ENCODE measurements at regions not wholly inside any gene's neighbourhood (a gene's known extent, or its start where the extent isn't known, plus 50 kb on each side); places are given as distances from the start of the nearest gene placed in this dataset.
"Not testable (repeated sequence)": the region's sequence is repeated elsewhere in the genome, so short reads cannot be mapped to it uniquely, and the experiment has no call there.

DNA sequence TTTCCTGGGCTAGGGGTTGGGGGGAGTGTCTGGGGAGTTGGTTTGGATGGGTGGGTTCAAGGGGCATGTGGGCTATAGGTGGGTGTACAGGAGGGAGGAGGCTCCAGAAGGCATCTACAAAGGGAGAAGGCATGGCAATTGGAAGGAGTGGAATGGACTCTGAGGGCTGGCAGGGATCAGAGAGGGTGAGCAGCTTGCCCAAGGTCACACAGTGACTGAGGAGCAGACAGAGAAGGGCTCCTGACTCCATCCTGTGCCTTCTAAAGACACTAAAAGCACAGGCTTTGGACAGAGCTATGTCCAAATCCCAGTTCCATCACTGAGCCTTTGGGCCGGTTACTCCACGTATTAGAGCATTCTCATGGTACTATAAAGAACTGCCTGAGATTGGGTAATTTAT lies 151.8 kb downstream of the PTPRU start:
- no peaks in the 10 kb centered on the region for H3K4me1 Mint-ChIP-seq
- Histone ChIP-seq H3K27ac (ENCODE audit: insufficient read depth, low read length, poor library complexity, severe bottlenecking) (no peak overlapping the region), H3K4me1 (ENCODE audit: control insufficient read depth, insufficient read depth, low read length, poor library complexity, severe bottlenecking) (no peaks in the 10 kb centered on the region), H3K27me3 (ENCODE audit: control insufficient read depth, insufficient read depth, low read length) (peaks cover 2% of the 10 kb centered on the region), H3K4me3 (ENCODE audit: low read depth, low read length) (no peak overlapping the region), H3K9me3 (ENCODE audit: control insufficient read depth in 2 of 2, low read length in 2 of 2) (no peaks in the 10 kb centered on the region), H3K36me3 (ENCODE audit: control insufficient read depth, insufficient read depth, low read length) (no peaks in the 10 kb centered on the region)
- no peak overlapping the region for H3K27ac Mint-ChIP-seq
- peaks cover 17% of the 10 kb centered on the region for H3K27me3 Mint-ChIP-seq
- no peaks in the 10 kb centered on the region for H3K36me3 Mint-ChIP-seq
- peaks cover 0 to 4% (median 0%) of the 10 kb centered on the region in 7 donors for H3K9me3 Mint-ChIP-seq
- H3K4me3 Mint-ChIP-seq = no peak overlapping the region
- no peak for ATAC-seq (ENCODE audit: low read depth in 2 of 2)
- DNase-seq = no peak

GRCh38 chr1:29387210-29387609 lies 150.9 kb downstream of the PTPRU start:
- no peak for DNase-seq
- H3K27ac ChIP-seq (ENCODE audit: insufficient read depth, low read length, poor library complexity, severe bottlenecking) = no peak overlapping the region
- H3K27me3 ChIP-seq (ENCODE audit: control insufficient read depth, insufficient read depth, low read length) = peaks cover 2% of the 10 kb centered on the region
- H3K4me3 ChIP-seq (ENCODE audit: low read depth, low read length) = no peak overlapping the region
- no peaks in the 10 kb centered on the region for H3K4me1 Mint-ChIP-seq
- H3K4me3 Mint-ChIP-seq = no peak overlapping the region
- H3K27ac Mint-ChIP-seq = no peak overlapping the region
- no peaks in the 10 kb centered on the region for H3K36me3 Mint-ChIP-seq
- H3K9me3 Mint-ChIP-seq = peaks cover 0 to 6% (median 0%) of the 10 kb centered on the region in 7 donors
- H3K27me3 Mint-ChIP-seq = peaks cover 16% of the 10 kb centered on the region
- no peaks in the 10 kb centered on the region for H3K4me1 ChIP-seq (ENCODE audit: control insufficient read depth, insufficient read depth, low read length, poor library complexity, severe bottlenecking)
- H3K36me3 ChIP-seq (ENCODE audit: control insufficient read depth, insufficient read depth, low read length) = no peaks in the 10 kb centered on the region
- ATAC-seq (ENCODE audit: low read depth in 2 of 2) = no peak
- no peaks in the 10 kb centered on the region for H3K9me3 ChIP-seq (ENCODE audit: control insufficient read depth in 2 of 2, low read length in 2 of 2)

DNA sequence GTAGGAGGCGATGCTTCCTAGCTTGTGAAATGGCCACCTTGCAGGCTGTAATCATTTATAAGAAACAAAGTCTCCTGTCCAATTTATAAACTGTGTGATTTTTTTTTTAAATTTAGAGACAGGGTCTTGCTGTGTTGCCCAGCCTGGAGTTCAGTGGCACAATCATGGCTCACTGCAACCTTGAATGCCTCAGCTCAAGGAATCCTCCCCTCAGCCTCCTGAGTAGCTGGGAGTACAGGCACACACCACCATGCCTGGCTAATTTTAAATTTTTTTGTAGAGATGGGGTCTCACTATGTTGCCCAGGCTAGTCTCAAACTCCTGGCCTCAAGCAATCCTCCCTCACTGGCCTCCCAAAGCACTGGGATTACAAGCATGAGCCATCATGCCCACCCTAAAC lies 150.1 kb downstream of the PTPRU start:
- not testable (repeated sequence) for H3K9me3 Mint-ChIP-seq; H3K36me3 Mint-ChIP-seq; H3K4me3 Mint-ChIP-seq; H3K4me1 ChIP-seq (ENCODE audit: control insufficient read depth, insufficient read depth, low read length, poor library complexity, severe bottlenecking); H3K9me3 ChIP-seq (ENCODE audit: control insufficient read depth in 2 of 2, low read length in 2 of 2); H3K27me3 Mint-ChIP-seq; ATAC-seq (ENCODE audit: low read depth in 2 of 2); DNase-seq; H3K36me3 ChIP-seq (ENCODE audit: control insufficient read depth, insufficient read depth, low read length); H3K4me1 Mint-ChIP-seq; H3K4me3 ChIP-seq (ENCODE audit: low read depth, low read length); H3K27ac ChIP-seq (ENCODE audit: insufficient read depth, low read length, poor library complexity, severe bottlenecking); H3K27ac Mint-ChIP-seq; H3K27me3 ChIP-seq (ENCODE audit: control insufficient read depth, insufficient read depth, low read length)

GRCh38 chr1:29385966-29386365 lies 149.6 kb downstream of the PTPRU start:
- Mint-ChIP-seq H3K27ac (no peak overlapping the region), H3K4me1 (no peaks in the 10 kb centered on the region), H3K27me3 (peaks cover 10% of the 10 kb centered on the region), H3K36me3 (no peaks in the 10 kb centered on the region), H3K4me3 (no peak overlapping the region), H3K9me3 (peaks cover 0 to 7% (median 0%) of the 10 kb centered on the region in 7 donors)
- peaks cover 2% of the 10 kb centered on the region for H3K27me3 ChIP-seq (ENCODE audit: control insufficient read depth, insufficient read depth, low read length)
- no peaks in the 10 kb centered on the region for H3K4me1 ChIP-seq (ENCODE audit: control insufficient read depth, insufficient read depth, low read length, poor library complexity, severe bottlenecking)
- no peaks in the 10 kb centered on the region for H3K36me3 ChIP-seq (ENCODE audit: control insufficient read depth, insufficient read depth, low read length)
- ATAC-seq (ENCODE audit: low read depth in 2 of 2) = no peak
- H3K27ac ChIP-seq (ENCODE audit: insufficient read depth, low read length, poor library complexity, severe bottlenecking) = no peak overlapping the region
- no peak for DNase-seq
- no peak overlapping the region for H3K4me3 ChIP-seq (ENCODE audit: low read depth, low read length)
- no peaks in the 10 kb centered on the region for H3K9me3 ChIP-seq (ENCODE audit: control insufficient read depth in 2 of 2, low read length in 2 of 2)

DNA sequence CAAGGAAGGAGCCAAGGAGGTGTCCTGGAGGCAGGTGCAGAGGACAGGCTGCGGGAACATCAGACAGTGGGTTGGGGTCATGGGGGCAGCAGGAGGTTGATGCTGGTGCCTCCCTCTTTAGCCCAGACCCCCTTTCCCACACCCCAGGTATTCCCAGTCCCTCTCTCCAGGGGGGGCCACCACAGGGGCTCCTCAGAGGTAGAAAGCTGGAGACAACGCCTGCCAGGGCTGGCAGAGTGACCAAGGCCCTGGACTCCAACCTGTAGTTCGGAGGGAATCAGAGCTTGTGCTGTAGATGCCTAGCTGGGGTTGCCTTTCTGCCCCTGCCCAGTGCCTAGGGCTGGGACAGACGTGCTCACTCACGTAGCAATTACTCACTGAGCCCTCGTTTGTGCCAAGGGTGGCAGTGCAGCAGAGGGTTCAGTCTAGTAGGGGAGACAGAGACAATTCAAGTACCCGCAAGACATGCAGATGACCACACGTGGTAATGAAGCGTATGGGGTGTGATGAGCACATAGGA lies 148.2 kb downstream of the PTPRU start:
- ATAC-seq (ENCODE audit: low read depth in 2 of 2) (no peak), DNase-seq (no peak)
- no peaks in the 10 kb centered on the region for H3K36me3 Mint-ChIP-seq
- Histone ChIP-seq H3K9me3 (ENCODE audit: control insufficient read depth in 2 of 2, low read length in 2 of 2) (peaks cover 2 to 3% of the 10 kb centered on the region in 2 experiments), H3K27me3 (ENCODE audit: control insufficient read depth, insufficient read depth, low read length) (peaks cover 2% of the 10 kb centered on the region), H3K4me3 (ENCODE audit: low read depth, low read length) (no peak overlapping the region), H3K36me3 (ENCODE audit: control insufficient read depth, insufficient read depth, low read length) (no peaks in the 10 kb centered on the region), H3K27ac (ENCODE audit: insufficient read depth, low read length, poor library complexity, severe bottlenecking) (no peak overlapping the region), H3K4me1 (ENCODE audit: control insufficient read depth, insufficient read depth, low read length, poor library complexity, severe bottlenecking) (no peaks in the 10 kb centered on the region)
- H3K27ac Mint-ChIP-seq = peak overlapping the region in 1 of 3 donors; percentile 6
- H3K4me1 Mint-ChIP-seq = no peaks in the 10 kb centered on the region
- peaks cover 10% of the 10 kb centered on the region for H3K27me3 Mint-ChIP-seq
- no peak overlapping the region for H3K4me3 Mint-ChIP-seq
- peaks cover 0 to 7% (median 3%) of the 10 kb centered on the region in 7 donors for H3K9me3 Mint-ChIP-seq

- Histone ChIP-seq H3K4me3 (ENCODE audit: low read depth, low read length) (no peak overlapping the region), H3K9me3 (ENCODE audit: control insufficient read depth in 2 of 2, low read length in 2 of 2) (peaks cover 7 to 10% of the 10 kb centered on the region in 2 experiments), H3K36me3 (ENCODE audit: control insufficient read depth, insufficient read depth, low read length) (no peaks in the 10 kb centered on the region), H3K27me3 (ENCODE audit: control insufficient read depth, insufficient read depth, low read length) (peaks cover 2% of the 10 kb centered on the region), H3K27ac (ENCODE audit: insufficient read depth, low read length, poor library complexity, severe bottlenecking) (no peak overlapping the region), H3K4me1 (ENCODE audit: control insufficient read depth, insufficient read depth, low read length, poor library complexity, severe bottlenecking) (no peaks in the 10 kb centered on the region)
- Mint-ChIP-seq H3K4me1 (no peaks in the 10 kb centered on the region), H3K9me3 (peaks cover 4 to 11% (median 7%) of the 10 kb centered on the region in 7 donors), H3K27ac (peak overlapping the region in 1 of 3 donors; percentile 6), H3K27me3 (peaks cover 11% of the 10 kb centered on the region), H3K4me3 (no peak overlapping the region), H3K36me3 (no peaks in the 10 kb centered on the region)
- ATAC-seq (ENCODE audit: low read depth in 2 of 2) = no peak
- DNase-seq = no peak
Measured at GRCh38 chr1:29383746-29384371, 147.5 kb downstream of the PTPRU start.

DNA sequence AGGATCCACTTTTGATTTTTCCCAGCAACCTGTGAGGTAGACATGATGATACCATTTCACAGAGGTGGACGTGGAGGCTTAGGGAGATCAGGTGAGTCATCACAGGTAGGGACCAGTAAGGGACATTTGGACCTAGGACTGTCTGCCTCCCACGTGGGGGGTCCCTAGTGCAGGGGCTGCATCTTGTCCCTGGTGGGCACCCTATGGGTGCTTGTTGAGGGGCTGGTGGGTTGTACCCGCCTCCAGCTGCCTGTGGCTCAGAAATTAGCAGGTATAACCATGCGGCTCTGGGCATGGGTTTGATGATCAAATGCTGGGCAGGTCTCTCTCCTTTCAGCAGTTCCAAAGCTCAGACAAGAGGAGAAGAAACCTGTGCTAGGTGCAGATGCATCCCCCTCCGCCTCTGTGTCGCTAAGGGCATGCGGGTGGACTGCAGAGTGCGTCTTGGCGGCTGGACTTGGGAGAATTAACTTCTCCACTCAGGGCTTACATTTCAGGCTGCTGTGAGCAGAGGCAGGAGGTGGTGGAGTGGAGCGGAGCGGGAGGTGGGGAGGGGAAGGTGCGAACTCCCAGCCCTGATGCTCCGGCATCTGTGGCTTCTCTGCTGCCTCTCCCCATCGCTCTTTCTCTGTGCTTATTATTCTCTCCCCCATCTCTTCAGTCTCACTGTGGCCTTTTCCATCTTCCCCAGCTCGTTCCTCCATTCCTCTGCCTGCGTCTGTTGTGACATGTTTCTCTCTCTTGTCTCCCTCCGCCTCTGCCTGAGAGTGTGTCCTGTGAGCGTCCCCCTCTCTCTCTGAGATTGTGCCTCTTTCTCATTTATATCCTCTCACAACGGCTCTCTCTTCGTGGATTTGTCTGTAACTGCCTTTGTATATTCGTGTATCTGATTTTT lies 146.8 kb downstream of the PTPRU start:
- H3K36me3 Mint-ChIP-seq = no peaks in the 10 kb centered on the region
- Histone ChIP-seq H3K4me1 (ENCODE audit: control insufficient read depth, insufficient read depth, low read length, poor library complexity, severe bottlenecking) (no peaks in the 10 kb centered on the region), H3K27ac (ENCODE audit: insufficient read depth, low read length, poor library complexity, severe bottlenecking) (no peak overlapping the region), H3K27me3 (ENCODE audit: control insufficient read depth, insufficient read depth, low read length) (peaks cover 2% of the 10 kb centered on the region), H3K36me3 (ENCODE audit: control insufficient read depth, insufficient read depth, low read length) (no peaks in the 10 kb centered on the region), H3K4me3 (ENCODE audit: low read depth, low read length) (no peak overlapping the region), H3K9me3 (ENCODE audit: control insufficient read depth in 2 of 2, low read length in 2 of 2) (peaks cover 14 to 18% of the 10 kb centered on the region in 2 experiments)
- peaks cover 8 to 19% (median 9%) of the 10 kb centered on the region in 7 donors for H3K9me3 Mint-ChIP-seq
- H3K4me1 Mint-ChIP-seq = no peaks in the 10 kb centered on the region
- H3K27ac Mint-ChIP-seq = no peak overlapping the region
- no peak for DNase-seq
- peaks cover 16% of the 10 kb centered on the region for H3K27me3 Mint-ChIP-seq
- H3K4me3 Mint-ChIP-seq = no peak overlapping the region
- no peak for ATAC-seq (ENCODE audit: low read depth in 2 of 2)
